GM23338 (cell line): ENCODE measurements at regions not wholly inside any gene's neighbourhood (a gene's known extent, or its start where the extent isn't known, plus 50 kb on each side); places are given as distances from the start of the nearest gene placed in this dataset.
"Not testable (repeated sequence)": the region's sequence is repeated elsewhere in the genome, so short reads cannot be mapped to it uniquely, and the experiment has no call there.

Source experiments
- CREB1 ChIP-seq: fragments of 250-450 bp; sonication (Bioruptor Pico); IDR thresholded peaks from 2 replicates; pipeline ENCODE4 v1.5.0; 2020; ENCODE audit warnings: low read depth, mild to moderate bottlenecking, moderate library complexity
- EZH2 ChIP-seq: fragments of 200-600 bp; sonication (generic); IDR thresholded peaks from one replicate; pipeline ENCODE4 v1.8.0; 2017; ENCODE audit warnings: antibody characterized with exemption, mild to moderate bottlenecking, low read depth; ENCODE audit not compliant: unreplicated experiment
- POLR2AphosphoS5 ChIP-seq: IDR thresholded peaks from 2 replicates; pipeline ENCODE4 v1.6.1; 2016; ENCODE audit warnings: antibody characterized with exemption, low read depth
- REST ChIP-seq: IDR thresholded peaks from one replicate; pipeline ENCODE4 v1.6.1; 2018; ENCODE audit warnings: antibody characterized with exemption; ENCODE audit not compliant: unreplicated experiment
- TF ChIP-seq, protein P1 (sequence below), 2 experiments: fragments of 200-600 bp in 1 of 2; sonication (generic) in 1 of 2; conservative IDR thresholded peaks; 2 replicates each; pipeline versions ENCODE4 v1.5.1 to v1.6.1; 2016 to 2017; ENCODE audit warnings: antibody characterized with exemption in 2 of 2, low read depth in 2 of 2, mild to moderate bottlenecking in 2 of 2, moderate library complexity in 1 of 2

- TF ChIP-seq, protein P1, sequence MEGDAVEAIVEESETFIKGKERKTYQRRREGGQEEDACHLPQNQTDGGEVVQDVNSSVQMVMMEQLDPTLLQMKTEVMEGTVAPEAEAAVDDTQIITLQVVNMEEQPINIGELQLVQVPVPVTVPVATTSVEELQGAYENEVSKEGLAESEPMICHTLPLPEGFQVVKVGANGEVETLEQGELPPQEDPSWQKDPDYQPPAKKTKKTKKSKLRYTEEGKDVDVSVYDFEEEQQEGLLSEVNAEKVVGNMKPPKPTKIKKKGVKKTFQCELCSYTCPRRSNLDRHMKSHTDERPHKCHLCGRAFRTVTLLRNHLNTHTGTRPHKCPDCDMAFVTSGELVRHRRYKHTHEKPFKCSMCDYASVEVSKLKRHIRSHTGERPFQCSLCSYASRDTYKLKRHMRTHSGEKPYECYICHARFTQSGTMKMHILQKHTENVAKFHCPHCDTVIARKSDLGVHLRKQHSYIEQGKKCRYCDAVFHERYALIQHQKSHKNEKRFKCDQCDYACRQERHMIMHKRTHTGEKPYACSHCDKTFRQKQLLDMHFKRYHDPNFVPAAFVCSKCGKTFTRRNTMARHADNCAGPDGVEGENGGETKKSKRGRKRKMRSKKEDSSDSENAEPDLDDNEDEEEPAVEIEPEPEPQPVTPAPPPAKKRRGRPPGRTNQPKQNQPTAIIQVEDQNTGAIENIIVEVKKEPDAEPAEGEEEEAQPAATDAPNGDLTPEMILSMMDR (conservative IDR thresholded peaks at IDR 0.05; ENCODE audit: low read depth in 2 of 2) = not testable (repeated sequence)
- not testable (repeated sequence) for TF ChIP-seq REST; CREB1 (CRISPR knock-in tag); POLR2AphosphoS5; EZH2
Observed at GRCh38 chr16:33994207-33994606, 534.8 kb downstream of the TP53TG3F start.
